Mesendoderm (in vitro differentiated cells): ENCODE measurements at regions not wholly inside any gene's neighbourhood (a gene's known extent, or its start where the extent isn't known, plus 50 kb on each side); places are given as distances from the start of the nearest gene placed in this dataset.
"Not testable (repeated sequence)": the region's sequence is repeated elsewhere in the genome, so short reads cannot be mapped to it uniquely, and the experiment has no call there.

ENCODE experiments used
- DNase-seq: peaks from one replicate; pipeline ENCODE4 v3.0.0; 2013
- H2AK5ac ChIP-seq: 2 replicates; pipeline ENCODE4 v1.6.1; 2013; ENCODE audit warnings: low read length, inconsistent platforms
- H2BK120ac ChIP-seq: 2 replicates; pipeline ENCODE4 v1.6.1; 2013; ENCODE audit warnings: low read depth, mild to moderate bottlenecking, low read length, moderate library complexity, mixed read lengths
- H2BK15ac ChIP-seq: replicated peaks from 2 replicates; pipeline ENCODE4 v1.6.1; 2013; ENCODE audit warnings: low read depth, mild to moderate bottlenecking, moderate library complexity
- H2BK5ac ChIP-seq: 2 replicates; pipeline ENCODE4 v1.6.1; 2013; ENCODE audit warnings: low read length, inconsistent platforms
- H3K18ac ChIP-seq: 2 replicates; pipeline ENCODE4 v1.6.1; 2013; ENCODE audit warnings: mild to moderate bottlenecking, low read length, mixed read lengths
- H3K23ac ChIP-seq: one replicate; pipeline ENCODE4 v1.6.1; 2013; ENCODE audit warnings: low read length
- H3K27ac ChIP-seq: 2 replicates; pipeline ENCODE4 v1.5.1; 2013; ENCODE audit warnings: low read depth, mild to moderate bottlenecking, inconsistent platforms, low read length, moderate library complexity
- H3K27me3 ChIP-seq: 2 replicates; pipeline ENCODE4 v1.6.1; 2013; ENCODE audit warnings: low read length, control low read depth, mild to moderate bottlenecking, inconsistent platforms; ENCODE audit not compliant: insufficient read depth, poor library complexity
- H3K36me3 ChIP-seq: 2 replicates; pipeline ENCODE4 v1.6.1; 2013; ENCODE audit warnings: low read length, inconsistent platforms; ENCODE audit not compliant: control insufficient read depth, insufficient read depth
- H3K4ac ChIP-seq: one replicate; pipeline ENCODE4 v1.6.1; 2013; ENCODE audit warnings: low read depth, mild to moderate bottlenecking, low read length, moderate library complexity
- H3K4me1 ChIP-seq: 2 replicates; pipeline ENCODE4 v1.6.1; 2013; ENCODE audit warnings: low read depth, low read length, inconsistent platforms; ENCODE audit not compliant: control insufficient read depth
- H3K4me2 ChIP-seq: 2 replicates; pipeline ENCODE4 v1.6.1; 2013; ENCODE audit warnings: low read length
- H3K4me3 ChIP-seq: 2 replicates; pipeline ENCODE4 v1.5.1; 2013; ENCODE audit warnings: mild to moderate bottlenecking, low read length
- H3K56ac ChIP-seq: one replicate; pipeline ENCODE4 v1.6.1; 2013; ENCODE audit warnings: low read length
- H3K79me1 ChIP-seq: 2 replicates; pipeline ENCODE4 v1.6.1; 2013; ENCODE audit warnings: low read length, inconsistent platforms
- H3K79me2 ChIP-seq: 2 replicates; pipeline ENCODE4 v1.6.1; 2013; ENCODE audit warnings: mild to moderate bottlenecking, low read length; ENCODE audit not compliant: control insufficient read depth, insufficient read depth
- H3K9ac ChIP-seq: 2 replicates; pipeline ENCODE4 v1.6.1; 2013; ENCODE audit warnings: low read length, inconsistent platforms
- H4K5ac ChIP-seq: one replicate; pipeline ENCODE4 v1.6.1; 2013; ENCODE audit warnings: low read length
- H4K8ac ChIP-seq: one replicate; pipeline ENCODE4 v1.6.1; 2013; ENCODE audit warnings: low read depth, mild to moderate bottlenecking, control low read depth, low read length, moderate library complexity
- WGBS: extraction: QIAGEN DNeasy Blood & Tissue Kit; methylation state at CpG from one replicate; pipeline ENCODE4 v1.1.7; 2013; ENCODE audit warnings: low lambda C conversion rate, missing lambda C conversion rate; ENCODE audit not compliant: insufficient coverage; ENCODE audit errors: extremely low coverage; 5-methylcytosine and 5-hydroxymethylcytosine counted together

- Histone ChIP-seq H3K4ac (peak overlapping the region; percentile 6), H4K8ac (no peak overlapping the region), H2BK5ac (no peak overlapping the region), H3K27me3 (no peaks in the 10 kb centered on the region), H3K23ac (no peak overlapping the region), H3K56ac (no peak overlapping the region), H3K4me3 (no peak overlapping the region), H2BK120ac (no peak overlapping the region), H3K9ac (no peak overlapping the region), H3K18ac (no peak overlapping the region), H3K36me3 (no peaks in the 10 kb centered on the region), H3K4me2 (no peak overlapping the region), H3K27ac (no peak overlapping the region), H2AK5ac (peak overlapping the region; percentile 44), H3K79me1 (no peaks in the 10 kb centered on the region), H3K79me2 (no peaks in the 10 kb centered on the region), H3K4me1 (peaks cover 2% of the 10 kb centered on the region), H4K5ac (no peak overlapping the region), H2BK15ac (no peak overlapping the region)
- DNase-seq = no peak
- no CpG with 5 or more reads among the region's 8 CpGs for WGBS
Observed at GRCh38 chr10:28993056-28993455, 295.8 kb upstream of the LYZL1 start.

- Histone ChIP-seq H3K79me1 (no peaks in the 10 kb centered on the region), H2BK5ac (no peak overlapping the region), H3K4me1 (peaks cover 2% of the 10 kb centered on the region), H3K27ac (no peak overlapping the region), H3K79me2 (no peaks in the 10 kb centered on the region), H3K56ac (no peak overlapping the region), H3K23ac (no peak overlapping the region), H3K9ac (no peak overlapping the region), H3K4me2 (no peak overlapping the region), H4K5ac (no peak overlapping the region), H2AK5ac (no peak overlapping the region), H3K27me3 (no peaks in the 10 kb centered on the region), H4K8ac (no peak overlapping the region), H3K4me3 (no peak overlapping the region), H2BK15ac (no peak overlapping the region), H2BK120ac (no peak overlapping the region), H3K18ac (no peak overlapping the region), H3K36me3 (no peaks in the 10 kb centered on the region), H3K4ac (no peak overlapping the region)
- no CpG with 5 or more reads among the region's 1 CpG for WGBS
- DNase-seq = no peak
Observed at GRCh38 chr10:28993861-28994260, 295.0 kb upstream of the LYZL1 start.

- H2AK5ac ChIP-seq, H3K27me3 ChIP-seq, H3K56ac ChIP-seq, H3K4ac ChIP-seq, H3K9ac ChIP-seq, H3K23ac ChIP-seq, H3K79me1 ChIP-seq, H3K4me3 ChIP-seq, H2BK120ac ChIP-seq, H2BK5ac ChIP-seq, H3K36me3 ChIP-seq, DNase-seq, H3K18ac ChIP-seq, H3K79me2 ChIP-seq, H3K4me2 ChIP-seq, H3K27ac ChIP-seq, H4K5ac ChIP-seq, H3K4me1 ChIP-seq, H4K8ac ChIP-seq: not testable (repeated sequence)
- H2BK15ac ChIP-seq = peak overlapping the region; percentile 65
- WGBS = no CpG with 5 or more reads among the region's 5 CpGs
Observed at GRCh38 chr10:28994802-28995201, 294.1 kb upstream of the LYZL1 start.

- Histone ChIP-seq H4K8ac (no peak overlapping the region), H3K4me1 (peaks cover 2% of the 10 kb centered on the region), H3K27me3 (no peaks in the 10 kb centered on the region), H3K4ac (no peak overlapping the region), H3K4me3 (no peak overlapping the region), H2AK5ac (no peak overlapping the region), H3K9ac (no peak overlapping the region), H3K79me1 (no peaks in the 10 kb centered on the region), H4K5ac (no peak overlapping the region), H2BK120ac (peak overlapping the region; percentile 66), H2BK15ac (no peak overlapping the region), H3K4me2 (no peak overlapping the region), H3K79me2 (no peaks in the 10 kb centered on the region), H3K23ac (no peak overlapping the region), H3K18ac (no peak overlapping the region), H3K56ac (no peak overlapping the region), H2BK5ac (no peak overlapping the region), H3K27ac (no peak overlapping the region), H3K36me3 (no peaks in the 10 kb centered on the region)
- WGBS = no CpG with 5 or more reads among the region's 4 CpGs
- DNase-seq = no peak
Observed at GRCh38 chr10:28995497-28995896, 293.4 kb upstream of the LYZL1 start.

GRCh38 chr10:28996345-28996744 is 292.5 kb upstream of the LYZL1 start:
- Histone ChIP-seq H3K56ac (no peak overlapping the region), H2BK15ac (no peak overlapping the region), H2BK120ac (no peak overlapping the region), H3K4me2 (no peak overlapping the region), H3K4ac (no peak overlapping the region), H3K18ac (no peak overlapping the region), H3K27ac (no peak overlapping the region), H3K4me1 (peaks cover 2% of the 10 kb centered on the region), H4K5ac (no peak overlapping the region), H3K23ac (no peak overlapping the region), H2AK5ac (no peak overlapping the region), H3K27me3 (no peaks in the 10 kb centered on the region), H3K79me1 (no peaks in the 10 kb centered on the region), H4K8ac (no peak overlapping the region), H3K79me2 (no peaks in the 10 kb centered on the region), H3K36me3 (no peaks in the 10 kb centered on the region), H3K4me3 (no peak overlapping the region), H2BK5ac (no peak overlapping the region), H3K9ac (no peak overlapping the region)
- no peak for DNase-seq
- no CpG with 5 or more reads among the region's 6 CpGs for WGBS

- Histone ChIP-seq H2BK15ac (no peak overlapping the region), H4K5ac (no peak overlapping the region), H3K27ac (no peak overlapping the region)
Observed at GRCh38 chr10:28996947-28997551, 291.8 kb upstream of the LYZL1 start.

More at GRCh38 chr10:28996947-28997551, 291.8 kb upstream of the LYZL1 start:
- Histone ChIP-seq H4K8ac (no peak overlapping the region), H3K4me1 (no peaks in the 10 kb centered on the region), H3K23ac (no peak overlapping the region), H3K18ac (no peak overlapping the region), H2BK120ac (no peak overlapping the region), H3K36me3 (no peaks in the 10 kb centered on the region), H3K4ac (no peak overlapping the region), H2AK5ac (no peak overlapping the region), H3K79me1 (no peaks in the 10 kb centered on the region), H3K56ac (no peak overlapping the region), H3K4me2 (no peak overlapping the region), H3K9ac (no peak overlapping the region), H3K4me3 (no peak overlapping the region), H3K79me2 (no peaks in the 10 kb centered on the region), H2BK5ac (no peak overlapping the region), H3K27me3 (no peaks in the 10 kb centered on the region)
- DNase-seq = no peak
- no CpG with 5 or more reads among the region's 6 CpGs for WGBS
